ENCODE measurements at regions not wholly inside any gene's neighbourhood (a gene's known extent, or its start where the extent isn't known, plus 50 kb on each side); places are given as distances from the start of the nearest gene placed in this dataset.

GRCh38 chr14:82328442-82328841 lies 794.8 kb upstream of the SEL1L start:
- Histone ChIP-seq H4K20me1 (replicated peaks; ENCODE audit: control insufficient read depth, extremely low read depth, insufficient read depth, low read length) (no peaks in the 10 kb centered on the region), H2AFZ (ENCODE audit: low read depth, low read length) (no peak overlapping the region), H3K27me3 (ENCODE audit: control insufficient read depth in 2 of 2, insufficient read depth in 2 of 2, low read length in 2 of 2) (no peaks in the 10 kb centered on the region), H3K4me2 (ENCODE audit: insufficient read depth, low read length) (no peak overlapping the region), H3K79me2 (ENCODE audit: control insufficient read depth, insufficient read depth, low read length) (no peaks in the 10 kb centered on the region), H3K4me3 (replicated peaks in 1 of 3; ENCODE audit: insufficient read depth in 1 of 3, low read depth in 1 of 3, low read length in 3 of 3) (no peak overlapping the region), H3K4me1 (ENCODE audit: control insufficient read depth, extremely low read depth, insufficient read depth, low read length) (no peaks in the 10 kb centered on the region), H3K9ac (replicated peaks; ENCODE audit: extremely low read depth, insufficient read depth, low read length) (no peak overlapping the region), H3K9me1 (replicated peaks; ENCODE audit: control insufficient read depth, extremely low read depth, insufficient read depth, low read length) (no peaks in the 10 kb centered on the region), H3K27ac (ENCODE audit: insufficient read depth, low read depth, low read length) (no peak overlapping the region), H3K9me3 (replicated peaks; ENCODE audit: control insufficient read depth, insufficient read depth, low read length) (peaks cover 2% of the 10 kb centered on the region), H3K36me3 (ENCODE audit: control insufficient read depth in 2 of 2, extremely low read depth in 1 of 2, insufficient read depth in 2 of 2, low read length in 2 of 2) (no peaks in the 10 kb centered on the region)
- dilution Hi-C loops (cut with MboI; ENCODE audit: extremely low pct_ligation_motif_present, low sequenced_read_pairs) (no loop called here), intact Hi-C loops (cut with micrococcal nuclease) (no loop called here)
- DNase-seq (ENCODE audit: low read depth, low spot score), result no peak
- no peak for FAIRE-seq
- ChIA-PET POLR2A (no interaction called here), CTCF (no interaction called here)
- TF ChIP-seq CTCF (IDR thresholded peaks at IDR 0.05; ENCODE audit: extremely low read depth in 1 of 2, insufficient read depth in 1 of 2, low read depth in 1 of 2, low read length in 2 of 2) (no peak), GATA2 (IDR thresholded peaks at IDR 0.05; ENCODE audit: insufficient read depth, insufficient read length, low read depth, low read length) (no peak), POLR2A (IDR thresholded peaks at IDR 0.05; ENCODE audit: low read depth, low read length) (no peak), POLR2AphosphoS5 (IDR thresholded peaks at IDR 0.05; ENCODE audit: insufficient read depth, low read depth, low read length) (no peak)
- no TSS peak for BruUV-seq (replicated peaks)

GRCh38 chr14:82341261-82341810 lies 807.7 kb upstream of the SEL1L start:
- dilution Hi-C loops (cut with MboI; ENCODE audit: extremely low pct_ligation_motif_present, low sequenced_read_pairs), result no loop called here
- no peaks in the 10 kb centered on the region for H4K20me1 ChIP-seq (replicated peaks; ENCODE audit: control insufficient read depth, extremely low read depth, insufficient read depth, low read length)
- CTCF ChIA-PET, result no interaction called here
- FAIRE-seq, result no peak
- H2AFZ ChIP-seq (ENCODE audit: low read depth, low read length), result no peak overlapping the region
- H3K9me3 ChIP-seq (replicated peaks; ENCODE audit: control insufficient read depth, insufficient read depth, low read length), result no peaks in the 10 kb centered on the region
- H3K27me3 ChIP-seq (ENCODE audit: control insufficient read depth in 2 of 2, insufficient read depth in 2 of 2, low read length in 2 of 2), result no peaks in the 10 kb centered on the region
- H3K79me2 ChIP-seq (ENCODE audit: control insufficient read depth, insufficient read depth, low read length), result no peaks in the 10 kb centered on the region
- H3K27ac ChIP-seq (ENCODE audit: insufficient read depth, low read depth, low read length), result no peak overlapping the region
- H3K36me3 ChIP-seq (ENCODE audit: control insufficient read depth in 2 of 2, extremely low read depth in 1 of 2, insufficient read depth in 2 of 2, low read length in 2 of 2), result no peaks in the 10 kb centered on the region
- intact Hi-C loops (cut with micrococcal nuclease), result no loop called here
- BruUV-seq (replicated peaks), result no TSS peak
- POLR2A ChIA-PET, result no interaction called here
- H3K4me2 ChIP-seq (ENCODE audit: insufficient read depth, low read length), result no peak overlapping the region
- TF ChIP-seq JUN (IDR thresholded peaks at IDR 0.05; ENCODE audit: borderline replicate concordance, insufficient read depth, insufficient read length, low read depth), result no peak
- no peak for TF ChIP-seq POLR2A (IDR thresholded peaks at IDR 0.05; ENCODE audit: low read depth, low read length)
- H3K4me1 ChIP-seq (ENCODE audit: control insufficient read depth, extremely low read depth, insufficient read depth, low read length), result no peaks in the 10 kb centered on the region
- no peak overlapping the region for H3K9ac ChIP-seq (replicated peaks; ENCODE audit: extremely low read depth, insufficient read depth, low read length)
- DNase-seq (ENCODE audit: low read depth, low spot score), result no peak
- no peak overlapping the region for H3K4me3 ChIP-seq (replicated peaks in 1 of 3; ENCODE audit: insufficient read depth in 1 of 3, low read depth in 1 of 3, low read length in 3 of 3)
- H3K9me1 ChIP-seq (replicated peaks; ENCODE audit: control insufficient read depth, extremely low read depth, insufficient read depth, low read length), result no peaks in the 10 kb centered on the region
